Esophagus squamous epithelium (tissue), 5 donors: ENCODE measurements at regions not wholly inside any gene's neighbourhood (a gene's known extent, or its start where the extent isn't known, plus 50 kb on each side); places are given as distances from the start of the nearest gene placed in this dataset.

Experiments
- DNase-seq: peaks from one replicate; lab custom pipeline; 2025; lab: John Stamatoyannopoulos, UW
- H3K27ac ChIP-seq, 4 donors: fragments of 200-600 bp; sonication (generic); one replicate each; pipeline ENCODE4 v1.5.1; 2016 to 2019; ENCODE audit warnings: mild to moderate bottlenecking in 1 of 4
- H3K27me3 ChIP-seq, 4 donors: fragments of 200-600 bp; sonication (generic); 1 replicate in 3 of 4; 2 replicates in 1 of 4; pipeline versions ENCODE4 v1.5.1 to v1.6.0; 2017 to 2021; ENCODE audit warnings: antibody characterized with exemption in 1 of 4
- H3K36me3 ChIP-seq, 3 donors: fragments of 200-600 bp; sonication (generic); one replicate each; pipeline ENCODE4 v1.5.1; 2016 to 2019
- H3K4me1 ChIP-seq, 3 donors: fragments of 200-600 bp; sonication (generic); one replicate each; pipeline ENCODE4 v1.5.1; 2017 to 2019
- H3K4me3 ChIP-seq, 4 donors: fragments of 200-600 bp; sonication (generic); 1 replicate in 3 of 4; 2 replicates in 1 of 4; pipeline ENCODE4 v1.5.1; 2016 to 2019; ENCODE audit warnings: mild to moderate bottlenecking in 2 of 4, moderate library complexity in 1 of 4
- H3K9me3 ChIP-seq, 3 donors: fragments of 200-600 bp; sonication (generic); one replicate each; pipeline ENCODE4 v1.5.1; 2016 to 2019
- CTCF ChIP-seq, 6 experiments: fragments of 450-650 bp in 4 of 6; fragments of 200-600 bp in 2 of 6; sonication (generic) in 2 of 6; IDR thresholded peaks; one replicate each; pipeline ENCODE4 v1.5.1; 2016 to 2019; ENCODE audit warnings: antibody characterized with exemption in 6 of 6, mild to moderate bottlenecking in 4 of 6, moderate library complexity in 4 of 6
- POLR2A ChIP-seq, 4 donors: fragments of 450-650 bp; IDR thresholded peaks; one replicate each; pipeline ENCODE4 v1.6.1; 2017; ENCODE audit warnings: antibody characterized with exemption in 4 of 4, mild to moderate bottlenecking in 4 of 4, moderate library complexity in 3 of 4
- WGBS, 2 donors: methylation state at CpG; one replicate each; pipeline ENCODE4 v1.1.5; 2018; 5-methylcytosine and 5-hydroxymethylcytosine counted together
- intact Hi-C: fragments of 100-400 bp; cut with DNase I; formaldehyde crosslinking; loops from one replicate; pipeline ENCODE4 v1.15.0; 2022
- donor health status: DM: yes; HTN: yes; CAD: no.

- WGBS, 2 donors, result 77 to 89% methylated on average over 4 of the region's 4 CpGs
- peaks cover 0 to 10% (median 9%) of the 10 kb centered on the region in 3 donors for H3K4me1 ChIP-seq
- no peaks in the 10 kb centered on the region for H3K36me3 ChIP-seq
- intact Hi-C loops, result no loop called here
- H3K9me3 ChIP-seq, result no peaks in the 10 kb centered on the region
- DNase-seq, result no peak
- peaks cover 0 to 5% (median 0%) of the 10 kb centered on the region in 4 donors for H3K27me3 ChIP-seq
- H3K4me3 ChIP-seq, result no peak overlapping the region
- no peak for TF ChIP-seq POLR2A (IDR thresholded peaks at IDR 0.05)
- TF ChIP-seq CTCF (IDR thresholded peaks at IDR 0.05), result no peak
- no peak overlapping the region for H3K27ac ChIP-seq
Observed at GRCh38 chr7:27367179-27367932, 124.8 kb downstream of the EVX1 start.

- H3K4me3 ChIP-seq, result no peak overlapping the region
- no peaks in the 10 kb centered on the region for H3K9me3 ChIP-seq
- intact Hi-C loops, result no loop called here
- no peak for DNase-seq
- WGBS, 2 donors, result 78 to 86% methylated on average over 4 of the region's 4 CpGs
- H3K36me3 ChIP-seq, result no peaks in the 10 kb centered on the region
- peaks cover 0 to 5% (median 0%) of the 10 kb centered on the region in 4 donors for H3K27me3 ChIP-seq
- H3K27ac ChIP-seq, result no peak overlapping the region
- H3K4me1 ChIP-seq, result peaks cover 0 to 10% (median 9%) of the 10 kb centered on the region in 3 donors
- no peak for TF ChIP-seq CTCF (IDR thresholded peaks at IDR 0.05)
- no peak for TF ChIP-seq POLR2A (IDR thresholded peaks at IDR 0.05)
Observed at GRCh38 chr7:27367933-27368549, 125.4 kb downstream of the EVX1 start.

- 49 to 54% methylated on average over 6 of the region's 6 CpGs for WGBS, 2 donors
- Histone ChIP-seq H3K4me1 (no peaks in the 10 kb centered on the region), H3K4me3 (no peak overlapping the region), H3K36me3 (no peaks in the 10 kb centered on the region), H3K27me3 (peaks cover 0 to 13% (median 0%) of the 10 kb centered on the region in 4 donors), H3K9me3 (no peaks in the 10 kb centered on the region), H3K27ac (no peak overlapping the region)
- no peak for TF ChIP-seq POLR2A (IDR thresholded peaks at IDR 0.05)
- no peak for TF ChIP-seq CTCF (IDR thresholded peaks at IDR 0.05)
- DNase-seq, result no peak
- intact Hi-C loops, result no loop called here
Observed at GRCh38 chr7:27374958-27375841, 132.6 kb downstream of the EVX1 start.

- Histone ChIP-seq H3K27me3 (peaks cover 0 to 11% (median 0%) of the 10 kb centered on the region in 4 donors), H3K36me3 (no peaks in the 10 kb centered on the region), H3K27ac (no peak overlapping the region), H3K4me1 (no peaks in the 10 kb centered on the region), H3K9me3 (no peaks in the 10 kb centered on the region), H3K4me3 (no peak overlapping the region)
- no peak for DNase-seq
- 28 to 56% methylated on average over 5 of the region's 5 CpGs for WGBS, 2 donors
- intact Hi-C loops, result no loop called here
- no peak for TF ChIP-seq POLR2A (IDR thresholded peaks at IDR 0.05)
- no peak for TF ChIP-seq CTCF (IDR thresholded peaks at IDR 0.05)
Observed at GRCh38 chr7:27375958-27376357, 133.4 kb downstream of the EVX1 start.
